Endothelial cell of hepatic sinusoid (primary cell): ENCODE measurements at regions not wholly inside any gene's neighbourhood (a gene's known extent, or its start where the extent isn't known, plus 50 kb on each side); places are given as distances from the start of the nearest gene placed in this dataset.

Source experiments
- in situ Hi-C: cut with HindIII; loops from 2 replicates; pipeline ENCODE4 v1.10.0; 2017; ENCODE audit warnings: low sequenced_read_pairs

DNA sequence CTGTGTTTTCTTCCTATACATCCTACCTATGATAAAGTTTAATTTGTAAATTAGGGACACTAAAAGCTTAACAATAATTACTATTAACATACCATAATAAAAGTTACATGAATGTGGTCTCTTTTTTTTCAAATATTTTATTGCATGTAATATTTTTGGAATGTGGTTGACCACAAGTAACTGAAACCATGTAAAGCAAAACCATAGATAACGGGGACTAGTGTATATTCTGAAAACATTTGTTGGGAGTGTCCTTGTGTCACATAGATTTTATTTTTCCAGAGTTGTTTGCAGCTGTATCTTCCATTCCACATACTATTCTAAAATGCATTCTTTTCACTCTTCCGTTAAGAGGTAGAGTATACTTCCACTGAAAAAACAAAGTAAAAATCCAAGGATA, 200.4 kb downstream of the KIF18A start:
- in situ Hi-C loops, result loop anchor here (5.0 kb wide), 1 partner anchor 70 kb away; no protein-coding TSS in a partner anchor

DNA sequence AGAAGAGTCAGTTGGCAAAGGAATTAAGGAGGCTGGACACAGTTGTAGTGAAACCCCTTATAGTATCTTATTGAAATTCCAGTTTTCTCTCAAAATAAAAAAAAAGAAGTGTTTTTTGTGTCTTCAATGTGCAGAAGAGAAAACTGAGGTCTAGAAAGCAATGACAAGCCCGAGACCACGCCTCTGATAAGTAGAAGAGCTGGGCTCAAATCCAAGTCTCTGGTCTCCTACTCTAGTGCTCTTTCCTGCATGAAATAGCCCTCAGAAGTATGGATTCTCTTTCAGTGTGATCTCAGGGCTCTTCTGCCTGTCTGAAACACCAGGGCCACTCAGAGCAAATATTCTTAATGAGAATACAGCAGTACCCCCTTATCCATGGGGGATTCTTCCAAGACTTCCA, 200.9 kb downstream of the KIF18A start:
- in situ Hi-C loops, result loop anchor here (5.0 kb wide), 1 partner anchor 70 kb away; no protein-coding TSS in a partner anchor

DNA sequence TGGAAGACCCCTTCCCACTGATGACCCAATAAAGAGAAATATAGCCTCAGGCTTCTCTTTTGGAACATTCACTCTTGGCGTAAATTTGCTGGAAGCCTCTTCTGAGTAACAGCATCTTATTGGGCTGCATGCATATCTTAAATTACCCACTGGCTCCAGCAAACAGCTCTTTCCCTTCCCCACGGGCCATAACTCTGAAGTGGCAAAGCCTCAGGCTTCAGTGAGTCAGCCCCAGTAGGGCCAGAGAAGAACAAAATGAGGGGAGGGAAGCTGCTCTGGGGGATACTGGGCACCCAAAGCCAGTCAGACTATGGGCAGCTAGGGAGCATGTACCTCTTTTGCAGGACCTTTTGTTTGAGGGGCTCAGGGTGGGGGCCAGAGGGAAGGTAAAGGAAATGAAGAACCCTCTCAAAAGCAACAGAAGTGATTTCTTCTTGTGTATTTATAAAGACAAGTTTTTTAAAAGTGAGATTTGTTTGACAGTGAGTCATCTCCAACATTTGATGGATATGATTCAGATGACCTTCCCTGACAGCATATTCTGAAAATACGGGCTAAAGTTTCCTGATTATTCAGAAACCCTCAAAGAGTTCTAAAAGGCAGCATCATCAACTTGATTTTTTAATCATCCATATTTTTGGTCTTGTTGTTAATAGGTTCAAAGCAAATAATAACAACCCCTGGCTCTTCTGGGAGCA, 203.4 kb downstream of the KIF18A start:
- in situ Hi-C loops, result loop anchor here (5.0 kb wide), 1 partner anchor 73 kb away; no protein-coding TSS in a partner anchor

DNA sequence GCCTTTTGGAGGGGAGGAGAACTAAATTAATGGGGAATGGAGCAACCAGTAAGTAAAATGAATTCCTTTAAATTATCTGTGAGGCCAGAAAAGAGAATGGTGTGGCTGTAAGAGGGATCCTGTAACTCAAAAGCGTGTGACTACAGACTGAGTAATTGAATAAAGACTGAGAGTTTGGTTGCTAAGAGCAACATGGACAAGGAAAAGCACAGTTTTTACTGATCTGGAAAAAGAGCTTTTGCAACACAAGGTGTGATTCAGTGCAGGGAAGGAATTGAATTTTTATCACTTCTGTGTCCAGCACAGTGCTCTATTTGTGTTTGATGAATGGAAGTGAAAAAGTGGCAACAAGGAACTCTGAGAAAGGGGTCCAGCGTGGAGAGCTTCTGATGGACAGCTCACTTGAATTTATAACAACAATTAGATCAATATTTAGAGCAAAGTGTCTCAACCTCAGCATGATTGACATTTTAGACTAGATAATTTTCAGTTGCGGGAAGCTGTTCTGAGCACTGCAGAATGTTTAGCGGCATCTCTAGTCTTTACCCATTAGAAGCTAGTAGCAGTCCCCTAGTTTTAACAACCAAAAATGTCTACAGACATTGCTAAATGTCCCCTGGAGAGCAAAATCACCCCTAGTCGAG, 202.8 kb upstream of the BDNF start:
- in situ Hi-C loops, result no loop called here

DNA sequence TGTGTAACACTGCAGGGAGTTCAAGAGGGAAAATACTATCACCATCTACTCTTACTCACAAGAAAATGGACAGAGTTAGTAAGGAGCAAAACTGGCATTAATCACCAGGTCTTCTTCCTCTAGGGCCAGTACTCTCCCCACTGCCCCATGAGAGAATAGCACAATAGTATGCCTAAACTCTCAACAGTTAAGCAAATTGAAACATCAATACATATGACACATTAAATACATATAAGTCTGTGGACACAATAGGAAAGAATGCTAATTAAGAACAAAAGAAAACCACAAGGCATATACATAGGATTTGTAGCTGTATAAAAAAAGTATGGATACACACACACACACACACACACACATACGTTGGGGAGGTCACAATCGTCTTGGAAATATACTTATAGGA, 197.9 kb upstream of the BDNF start:
- in situ Hi-C loops, result no loop called here

DNA sequence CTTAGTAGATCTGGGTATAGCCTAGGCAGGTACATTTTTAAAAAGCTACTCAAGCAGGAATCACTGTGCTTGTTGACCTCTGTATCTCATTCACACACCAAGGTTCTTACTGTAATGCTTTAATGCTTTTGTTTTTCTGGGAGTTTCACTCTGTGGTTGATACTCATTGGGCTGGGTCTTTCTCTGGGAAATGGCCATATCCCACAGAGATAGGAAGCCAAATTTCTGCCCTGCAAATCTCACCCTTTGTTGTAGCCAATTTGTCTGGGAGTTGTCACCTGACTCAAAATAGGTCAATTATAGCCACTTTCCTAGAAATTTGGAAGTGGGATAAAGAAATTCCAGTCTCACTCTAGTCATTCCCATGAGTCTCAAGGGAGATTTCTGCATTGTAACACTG, 195.8 kb upstream of the BDNF start:
- in situ Hi-C loops, result no loop called here

DNA sequence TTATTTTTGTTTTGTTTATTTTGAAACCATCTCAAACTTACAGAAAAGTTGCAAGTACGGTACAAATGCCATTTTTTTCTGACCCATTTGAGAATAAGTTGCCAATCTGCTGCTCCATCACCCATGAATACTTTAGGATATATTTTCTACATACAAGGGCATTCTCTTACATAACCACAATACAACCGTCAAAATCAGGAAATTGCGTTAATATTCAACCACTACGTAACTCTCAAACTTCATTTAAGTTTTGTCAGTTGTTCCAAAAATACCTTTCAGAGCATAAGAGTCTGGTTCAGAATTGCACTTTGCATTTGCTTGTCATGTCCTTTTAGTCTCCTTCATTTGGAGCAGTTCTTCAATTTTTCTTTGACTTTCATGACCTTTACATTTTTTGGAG, 194.3 kb upstream of the BDNF start:
- in situ Hi-C loops, result no loop called here

DNA sequence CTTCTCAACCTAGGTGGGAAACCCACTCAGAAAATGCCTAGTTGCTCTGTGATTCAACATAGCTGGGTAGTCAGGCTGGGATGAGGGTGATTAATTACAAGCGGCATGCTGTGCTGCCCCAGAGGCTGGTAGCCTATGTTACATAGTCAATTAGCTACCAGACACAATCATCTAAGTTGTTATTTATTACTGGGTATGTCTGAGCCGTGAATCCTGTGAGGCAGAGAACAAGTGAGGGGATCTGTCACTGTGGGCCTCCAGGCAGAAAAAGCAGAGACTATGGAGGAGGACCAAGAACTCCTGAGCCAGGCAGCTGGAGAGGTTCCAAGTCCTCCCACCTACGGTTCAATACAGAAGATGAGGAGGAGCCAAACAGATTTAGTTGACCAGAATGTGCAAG, 186.6 kb upstream of the BDNF start:
- in situ Hi-C loops, result no loop called here

DNA sequence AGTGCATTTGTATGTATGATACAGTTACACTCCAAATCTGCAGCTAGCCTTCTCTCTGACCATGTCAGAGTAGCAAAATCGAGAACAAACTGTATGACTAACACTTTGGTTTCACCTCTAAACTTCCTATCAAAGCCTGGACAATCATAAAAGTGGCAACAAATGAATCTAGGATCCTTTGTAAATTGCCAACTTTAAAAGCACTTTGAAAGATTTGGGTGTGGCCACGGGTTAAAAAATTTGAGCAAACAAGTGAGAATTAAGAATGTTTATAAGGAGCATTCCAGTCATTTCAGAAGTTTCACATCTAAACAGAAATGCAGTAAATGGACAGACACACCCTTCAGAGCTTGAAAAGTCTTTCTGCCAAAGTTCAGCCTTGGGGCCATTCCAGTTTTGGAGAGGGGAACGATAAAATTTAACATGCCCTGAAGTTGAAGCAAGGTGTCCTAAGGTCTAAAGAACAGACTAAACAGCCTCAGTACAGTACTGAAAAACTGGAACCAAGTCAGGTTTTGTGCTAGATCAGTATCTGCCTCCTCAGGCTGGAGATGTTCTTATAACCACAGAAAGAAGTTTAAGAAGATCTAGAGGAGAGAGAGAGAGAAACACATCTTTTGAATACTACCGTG, 181.9 kb upstream of the BDNF start:
- in situ Hi-C loops, result no loop called here

DNA sequence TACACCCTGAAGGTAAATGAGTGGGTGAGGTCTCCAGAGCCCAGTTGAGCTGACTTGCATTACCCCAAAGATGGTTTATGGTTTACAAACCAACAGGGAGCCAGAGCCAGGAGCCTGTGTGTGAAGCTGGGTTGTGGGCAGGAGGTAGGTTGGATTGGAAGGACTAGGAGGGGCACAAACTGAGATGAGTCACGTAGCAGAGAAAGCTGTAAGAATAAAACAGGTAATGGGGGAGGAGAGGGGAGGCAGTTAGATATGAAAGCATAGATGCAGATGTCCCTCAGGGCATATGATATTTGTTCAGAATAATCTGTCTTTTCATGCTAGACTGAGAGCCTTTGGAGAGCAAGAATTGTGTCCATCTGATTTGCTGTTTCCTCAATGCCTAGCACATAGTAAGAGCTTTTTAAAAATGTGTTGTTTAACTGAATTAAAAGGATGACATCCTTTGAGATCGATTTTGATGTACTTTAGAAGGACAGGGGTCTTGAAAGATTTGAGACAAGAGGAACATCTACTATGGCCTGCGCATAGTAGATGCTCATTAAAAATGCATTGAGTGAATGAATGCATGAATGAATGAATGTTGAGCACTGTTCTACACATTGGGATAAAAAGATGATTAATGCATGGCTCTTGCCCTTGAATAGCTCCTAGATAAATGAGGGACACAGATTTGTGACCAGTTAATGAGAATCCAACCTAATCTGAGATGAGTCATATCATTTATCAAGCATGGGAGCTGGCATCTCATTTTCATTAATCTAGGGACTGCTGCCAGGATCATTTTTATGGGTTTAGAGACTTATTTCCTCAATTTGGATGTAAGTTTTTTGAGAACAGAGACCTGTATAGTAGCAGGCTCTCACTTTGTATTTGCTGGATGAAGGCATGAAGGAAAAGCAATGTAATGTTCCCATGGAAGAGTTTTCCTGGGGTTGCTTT, 175.8 kb upstream of the BDNF start:
- in situ Hi-C loops, result no loop called here

DNA sequence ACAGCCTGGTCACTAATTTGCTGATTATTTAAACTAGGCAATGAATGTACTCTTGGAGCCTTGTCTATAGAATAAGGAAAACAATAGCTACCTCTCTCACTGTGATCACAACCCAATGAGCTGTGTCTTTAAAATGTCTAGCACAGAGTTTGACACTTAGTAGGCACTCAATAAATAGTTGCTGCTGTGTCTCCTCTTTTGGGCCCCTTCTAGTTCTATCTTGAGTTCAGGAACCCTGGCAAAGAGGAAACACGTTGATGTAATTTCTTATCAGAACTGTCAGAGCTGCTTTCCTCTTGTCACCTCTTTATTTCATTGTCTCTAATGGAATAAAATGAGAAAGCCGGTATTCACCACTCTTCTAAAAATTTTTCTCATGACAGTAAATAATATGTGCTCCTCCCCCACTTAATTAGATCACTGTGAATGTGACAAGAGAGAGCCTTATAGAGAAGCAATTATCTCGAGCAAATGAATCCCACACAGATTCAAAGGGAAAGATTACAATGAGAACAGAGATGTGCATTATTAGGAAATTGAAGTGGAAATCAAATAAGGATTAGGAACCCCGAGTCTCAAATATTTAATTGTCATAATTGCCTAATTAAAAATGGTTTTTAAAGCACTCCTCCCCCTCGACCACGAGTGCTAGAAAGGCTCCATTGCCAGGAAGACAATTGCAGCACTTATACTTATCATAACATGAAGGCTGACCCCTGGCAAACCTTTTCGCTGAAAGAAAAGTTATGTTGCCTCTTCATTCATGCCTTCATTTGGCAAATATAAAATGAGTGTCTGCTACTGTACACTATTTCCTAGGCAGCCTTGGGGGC, 175.0 kb upstream of the BDNF start:
- in situ Hi-C loops, result loop anchor here (5.0 kb wide), 1 partner anchor 92 kb away; no protein-coding TSS in a partner anchor

DNA sequence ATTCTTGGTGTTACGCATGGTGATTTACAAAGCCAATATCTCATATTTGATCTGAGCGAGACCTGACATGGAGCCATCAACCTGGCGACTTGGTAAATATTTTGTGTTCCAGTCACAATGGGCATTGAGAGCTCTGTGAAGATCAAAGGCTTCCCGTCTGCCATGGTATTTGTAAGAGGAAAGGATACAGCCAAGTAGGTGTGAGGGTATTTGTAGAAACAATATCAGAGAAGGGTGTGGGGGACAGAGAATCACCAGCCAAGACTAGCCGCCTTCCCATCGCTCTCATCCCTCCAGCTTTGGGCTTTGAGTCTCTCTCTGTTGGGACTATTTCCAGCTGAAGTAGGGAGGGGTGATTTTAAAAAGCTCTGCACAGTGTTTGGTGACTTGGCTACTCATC, 173.4 kb upstream of the BDNF start:
- in situ Hi-C loops, result loop anchor here (5.0 kb wide), 1 partner anchor 94 kb away; no protein-coding TSS in a partner anchor

DNA sequence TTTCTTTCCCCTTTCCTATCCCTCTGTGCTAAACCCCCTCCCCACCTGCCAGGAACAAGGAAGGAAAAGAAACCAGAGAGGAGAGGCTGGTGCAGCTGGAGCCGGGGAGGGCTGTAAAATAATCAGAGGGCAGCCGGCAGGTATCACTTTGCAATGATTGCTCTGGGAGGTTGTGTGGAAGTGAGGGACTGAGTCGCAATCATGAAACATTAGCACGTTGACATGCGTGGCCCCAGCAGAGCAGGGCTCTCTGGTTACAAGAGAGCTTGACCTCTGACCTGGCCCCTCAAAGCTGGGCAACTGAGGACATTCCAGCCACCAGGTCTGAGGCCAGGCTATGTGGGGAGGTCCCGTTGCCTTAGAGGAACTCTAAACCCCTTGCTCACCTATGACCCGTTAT, 170.8 kb upstream of the BDNF start:
- in situ Hi-C loops, result loop anchor here (5.0 kb wide), 1 partner anchor 96 kb away; no protein-coding TSS in a partner anchor

DNA sequence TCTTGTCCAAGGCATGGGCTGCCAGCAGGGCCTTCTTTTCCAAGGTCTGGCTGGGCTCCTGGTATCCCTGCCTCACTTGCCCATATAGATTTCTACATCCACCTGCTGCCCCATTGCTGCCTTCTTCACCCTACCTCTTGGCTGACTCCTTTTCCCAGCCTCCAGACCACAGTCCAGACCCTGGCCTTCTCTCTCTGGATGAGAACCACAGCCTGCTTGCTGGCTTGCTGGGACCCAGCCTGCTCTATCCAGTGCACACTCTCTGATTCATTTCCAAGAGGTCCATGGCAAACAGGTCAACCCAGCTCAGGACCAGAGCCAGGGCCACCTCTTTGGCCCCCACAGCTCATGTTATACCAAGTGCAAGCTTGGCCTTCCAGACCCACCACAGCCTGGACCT, 169.4 kb upstream of the BDNF start:
- in situ Hi-C loops, result loop anchor here (5.0 kb wide), 1 partner anchor 98 kb away; no protein-coding TSS in a partner anchor

DNA sequence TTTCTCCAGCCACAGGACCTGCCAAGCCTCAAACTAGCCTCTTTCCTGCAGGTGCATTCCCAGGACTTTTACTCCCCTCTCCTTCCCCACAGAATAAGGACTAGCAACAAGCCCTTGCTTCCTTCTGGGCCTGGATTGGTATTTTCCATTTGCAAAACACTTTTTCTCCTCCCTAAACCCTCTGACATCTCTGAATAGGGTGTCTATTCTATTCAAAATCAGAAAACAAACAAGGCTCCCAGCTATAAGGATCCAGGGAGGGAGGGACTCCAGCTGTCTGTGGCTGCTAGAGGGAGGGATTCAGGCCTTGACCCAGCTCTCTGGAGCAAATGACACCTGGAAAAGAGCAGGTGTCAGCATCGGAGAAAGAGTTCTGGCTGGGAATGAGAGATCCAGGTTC, 168.5 kb upstream of the BDNF start:
- in situ Hi-C loops, result no loop called here

DNA sequence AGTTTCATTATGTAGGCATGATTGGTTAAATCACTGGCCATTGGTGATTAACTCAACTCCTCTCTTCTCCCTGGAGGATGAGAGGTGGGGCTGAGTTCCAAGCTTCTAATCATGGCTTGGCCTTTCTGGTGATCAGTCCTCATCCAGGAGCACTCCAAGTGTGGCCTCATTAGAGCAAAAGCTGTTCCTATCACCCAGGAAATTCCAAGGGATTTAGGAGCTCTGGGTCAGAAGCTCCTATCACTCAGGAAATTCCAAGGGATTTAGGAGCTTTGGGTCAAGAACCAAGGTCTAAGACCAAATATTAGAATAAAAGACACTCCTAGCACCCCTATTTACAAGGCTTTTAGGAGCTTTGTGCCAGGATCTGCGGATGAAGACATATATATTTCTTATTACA, 168.0 kb upstream of the BDNF start:
- in situ Hi-C loops, result no loop called here

DNA sequence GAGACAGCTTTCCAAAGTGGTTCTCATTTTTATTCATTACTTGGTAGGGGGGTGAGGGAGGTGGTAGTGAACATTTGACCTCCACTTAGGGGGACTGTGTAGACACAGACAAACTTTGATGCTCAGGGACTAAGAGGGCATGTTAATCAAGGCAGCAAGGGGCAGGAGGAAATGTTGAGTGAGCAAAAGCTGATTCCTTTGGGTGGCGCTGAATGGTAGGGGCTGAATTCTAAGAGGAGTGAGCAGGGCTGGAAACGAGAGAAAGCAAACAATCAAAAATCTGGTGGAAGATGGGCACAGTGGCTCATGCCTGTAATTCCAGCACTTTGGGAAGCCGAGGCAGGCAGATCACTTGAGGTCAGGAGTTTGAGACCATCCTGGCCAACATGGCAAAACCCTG, 164.8 kb upstream of the BDNF start:
- in situ Hi-C loops, result no loop called here

DNA sequence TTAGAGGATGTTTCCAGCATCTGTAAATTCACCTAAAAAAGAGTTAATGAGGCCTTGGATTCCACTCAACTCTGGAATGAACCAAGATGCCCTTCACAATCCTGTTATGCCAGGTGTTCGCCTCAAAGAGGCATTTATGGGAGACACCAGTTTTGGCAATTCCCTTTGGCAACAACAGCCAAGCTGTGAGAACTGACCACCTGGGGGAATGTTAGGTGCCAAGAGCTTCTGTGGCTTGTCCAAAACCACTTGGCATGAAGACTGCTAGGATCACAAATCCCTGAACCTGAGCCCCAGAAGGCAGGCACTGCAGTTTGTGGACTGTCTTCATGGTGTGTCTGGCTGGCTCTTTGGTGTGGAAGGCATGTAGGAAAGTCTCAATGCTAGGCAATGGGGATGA, 164.4 kb upstream of the BDNF start:
- in situ Hi-C loops, result no loop called here

DNA sequence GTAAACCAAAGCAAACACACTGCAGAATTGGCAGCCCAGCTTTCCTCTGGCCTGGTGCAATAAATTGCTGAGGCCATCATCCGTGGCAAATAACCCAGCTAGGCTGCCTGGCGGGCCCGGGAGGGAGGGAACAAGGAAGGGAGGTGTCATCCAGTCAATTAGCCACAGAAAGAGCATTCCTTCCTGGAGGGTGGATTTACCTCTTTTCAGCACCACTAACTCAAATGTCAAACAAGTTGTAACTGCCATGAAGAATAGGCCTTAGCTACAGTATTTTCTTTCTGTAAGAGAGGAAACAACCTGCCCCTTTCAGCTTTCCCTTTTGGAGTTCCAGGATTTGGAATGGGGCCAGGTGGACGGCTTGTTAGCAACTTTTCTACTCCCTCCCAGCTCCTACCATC, 163.8 kb upstream of the BDNF start:
- in situ Hi-C loops, result no loop called here

DNA sequence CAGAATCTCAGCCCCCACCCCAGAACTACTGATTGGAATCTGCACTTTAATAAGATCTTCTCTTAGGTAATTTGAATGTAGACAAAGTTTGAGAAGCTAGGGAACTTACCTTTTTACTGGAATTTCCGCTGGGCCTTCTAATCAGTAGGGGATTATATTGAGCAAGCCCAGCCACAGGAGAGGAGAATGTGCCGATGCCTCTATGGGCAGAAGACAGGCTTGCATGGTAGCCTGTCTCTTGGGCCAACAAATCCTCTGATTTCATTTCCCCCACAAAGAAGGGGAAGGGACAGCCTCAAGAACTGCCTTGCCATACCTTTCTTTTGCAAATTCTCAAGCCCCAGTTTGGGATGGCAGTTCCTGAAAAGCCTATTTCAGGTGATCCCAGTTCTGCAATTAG, 163.4 kb upstream of the BDNF start:
- in situ Hi-C loops, result no loop called here
